ENCODE measurements at regions not wholly inside any gene's neighbourhood (a gene's known extent, or its start where the extent isn't known, plus 50 kb on each side); places are given as distances from the start of the nearest gene placed in this dataset.

DNA sequence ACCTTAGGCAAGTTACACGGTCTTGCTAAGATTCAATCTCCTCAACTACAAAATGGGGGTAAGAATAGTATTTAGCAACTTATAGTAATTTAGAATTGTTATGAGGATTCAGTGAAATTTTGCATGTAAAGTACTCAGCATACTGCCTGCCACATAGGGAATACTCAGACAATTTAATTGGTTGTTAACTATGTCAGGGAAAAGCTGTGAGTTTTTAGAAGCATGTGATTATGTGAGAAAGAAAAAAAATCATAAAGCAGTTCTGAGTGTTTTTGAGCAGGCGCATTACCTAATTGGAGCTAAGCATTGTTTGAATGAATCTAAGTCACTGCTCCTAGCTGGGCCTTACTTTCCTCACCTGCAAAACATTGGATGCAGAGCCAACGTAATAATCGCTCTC, 287.3 kb upstream of the MTNR1B start:
- DNase-seq: no peak
- peaks cover 1% of the 10 kb centered on the region for H3K4me1 Mint-ChIP-seq
- no peak overlapping the region for H3K27ac Mint-ChIP-seq
- no peaks in the 10 kb centered on the region for H3K36me3 Mint-ChIP-seq (ENCODE audit: low read depth)
- H3K9me3 Mint-ChIP-seq: peaks cover 6% of the 10 kb centered on the region
- H3K4me3 Mint-ChIP-seq: no peak overlapping the region
- ATAC-seq: no peak
- H3K27me3 Mint-ChIP-seq: no peaks in the 10 kb centered on the region

DNA sequence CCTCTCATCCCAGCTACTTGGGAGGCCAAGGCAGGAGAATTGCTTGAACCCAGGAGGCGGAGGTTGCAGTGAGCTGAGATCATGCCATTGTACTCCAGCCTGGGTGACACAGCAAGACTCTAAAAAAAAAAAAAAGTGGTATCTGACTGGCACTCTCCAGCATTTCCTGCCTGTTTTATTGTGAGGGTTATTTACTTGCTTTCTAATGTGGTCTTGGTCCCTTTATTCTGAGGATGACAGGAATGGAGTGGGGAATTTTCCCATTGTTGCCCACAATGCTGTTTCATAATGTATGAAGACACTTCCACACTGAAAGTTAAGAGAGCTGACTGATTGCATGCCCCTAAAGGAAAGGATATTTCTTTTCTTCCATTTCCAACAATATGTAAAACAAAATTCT, 286.5 kb upstream of the MTNR1B start:
- Mint-ChIP-seq H3K4me1 (peaks cover 1% of the 10 kb centered on the region), H3K36me3 (ENCODE audit: low read depth) (no peaks in the 10 kb centered on the region), H3K27ac (no peak overlapping the region), H3K9me3 (peaks cover 6% of the 10 kb centered on the region), H3K27me3 (no peaks in the 10 kb centered on the region), H3K4me3 (no peak overlapping the region)
- DNase-seq (no peak), ATAC-seq (no peak)

DNA sequence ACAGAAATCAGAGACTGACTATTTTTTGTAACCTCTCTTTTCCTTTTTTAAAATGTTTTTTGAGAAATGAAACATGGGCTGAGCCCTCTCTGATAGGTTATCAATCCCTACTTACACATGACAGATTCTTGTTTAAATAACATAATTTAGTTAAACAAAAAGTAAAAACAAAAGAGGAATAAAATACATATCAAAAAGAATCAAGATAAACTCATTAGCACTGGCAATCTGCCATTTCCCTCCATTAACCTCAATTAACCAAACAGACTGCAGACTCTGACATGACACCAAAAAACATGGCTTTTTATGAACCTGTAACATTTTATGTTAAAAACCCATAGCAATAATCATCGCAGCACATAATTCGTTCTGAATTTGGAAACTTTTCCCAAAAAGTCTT, 284.4 kb upstream of the MTNR1B start:
- DNase-seq: no peak
- no peak for ATAC-seq
- H3K36me3 Mint-ChIP-seq (ENCODE audit: low read depth): no peaks in the 10 kb centered on the region
- no peak overlapping the region for H3K27ac Mint-ChIP-seq
- peaks cover 3% of the 10 kb centered on the region for H3K9me3 Mint-ChIP-seq
- H3K4me1 Mint-ChIP-seq: peaks cover 1% of the 10 kb centered on the region
- no peak overlapping the region for H3K4me3 Mint-ChIP-seq
- no peaks in the 10 kb centered on the region for H3K27me3 Mint-ChIP-seq

DNA sequence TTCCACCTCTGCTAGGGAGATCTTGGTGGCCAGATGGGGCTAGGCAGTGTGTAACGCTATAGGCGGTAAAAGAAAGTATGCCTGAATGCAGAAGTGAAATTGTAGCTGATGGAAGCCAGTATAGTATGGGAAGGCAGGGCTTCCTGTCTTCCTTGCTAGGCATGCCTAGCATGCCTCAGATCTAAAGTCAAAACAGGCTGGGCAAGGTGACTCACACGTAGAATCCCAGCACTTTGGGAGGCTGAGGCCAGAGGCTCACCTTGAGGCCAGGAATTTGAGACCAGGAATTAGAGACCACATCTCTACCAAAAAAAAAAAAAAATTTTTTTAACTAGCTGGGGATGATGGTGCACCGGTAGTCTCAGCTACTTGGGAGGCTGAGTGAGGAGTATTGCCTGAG, 281.7 kb upstream of the MTNR1B start:
- H3K27ac Mint-ChIP-seq: no peak overlapping the region
- no peaks in the 10 kb centered on the region for H3K9me3 Mint-ChIP-seq
- DNase-seq (no peak), ATAC-seq (no peak)
- no peak overlapping the region for H3K4me3 Mint-ChIP-seq
- H3K36me3 Mint-ChIP-seq (ENCODE audit: low read depth): no peaks in the 10 kb centered on the region
- no peaks in the 10 kb centered on the region for H3K27me3 Mint-ChIP-seq
- no peaks in the 10 kb centered on the region for H3K4me1 Mint-ChIP-seq

DNA sequence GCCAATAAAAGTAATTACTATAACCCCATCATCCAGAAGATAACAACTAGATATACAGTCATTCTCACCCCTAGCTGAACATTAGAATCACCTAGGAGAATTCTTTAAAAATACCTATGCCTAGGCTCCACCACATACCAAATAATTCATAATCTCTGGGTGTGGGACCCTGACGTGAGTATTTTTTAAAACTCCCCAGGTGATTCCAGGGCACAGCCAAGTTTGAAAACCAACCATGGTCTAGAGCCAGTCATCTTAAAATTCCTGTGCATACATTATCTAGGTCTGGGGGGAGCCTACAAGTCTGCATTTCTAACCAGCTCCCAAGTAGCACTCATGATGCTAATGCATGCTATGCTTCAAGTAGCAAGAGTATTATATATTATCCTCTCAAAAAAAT, 281.0 kb upstream of the MTNR1B start:
- ATAC-seq: no peak
- H3K27me3 Mint-ChIP-seq: no peaks in the 10 kb centered on the region
- no peaks in the 10 kb centered on the region for H3K36me3 Mint-ChIP-seq (ENCODE audit: low read depth)
- DNase-seq: no peak
- no peaks in the 10 kb centered on the region for H3K4me1 Mint-ChIP-seq
- no peaks in the 10 kb centered on the region for H3K9me3 Mint-ChIP-seq
- no peak overlapping the region for H3K27ac Mint-ChIP-seq
- H3K4me3 Mint-ChIP-seq: no peak overlapping the region

DNA sequence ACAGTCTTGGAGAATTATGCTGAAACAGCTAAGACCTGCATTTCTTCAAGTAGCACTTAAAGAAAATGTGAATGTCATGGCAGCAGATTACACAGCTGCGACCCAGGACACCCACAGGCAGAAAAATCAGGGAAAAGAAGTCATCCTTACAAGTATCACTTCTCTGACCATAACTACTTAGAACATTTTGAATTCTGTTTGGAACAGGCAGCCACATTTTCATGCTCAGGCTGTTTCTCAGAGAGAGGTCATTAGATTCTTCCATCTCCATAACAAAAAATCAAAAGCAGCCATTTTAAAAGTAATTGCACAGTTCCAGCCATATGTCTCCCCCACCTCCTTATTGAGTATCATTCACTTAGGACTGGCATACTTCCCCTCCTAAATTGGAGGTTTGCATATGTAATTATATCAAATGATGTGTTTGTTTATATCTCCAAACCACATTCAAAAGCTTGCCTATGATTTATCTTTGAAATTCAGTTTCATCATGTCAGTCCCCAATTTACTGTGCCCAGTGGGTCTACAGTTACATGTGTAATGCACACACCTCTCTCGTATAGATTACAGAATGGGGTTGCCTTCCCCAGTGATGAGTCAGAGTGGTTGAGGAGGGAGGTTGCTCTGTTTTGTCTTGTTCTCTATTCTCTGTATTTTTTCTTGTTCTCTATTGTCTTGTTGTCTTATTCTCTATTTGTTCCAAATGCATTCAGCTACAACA, 276.5 kb upstream of the MTNR1B start:
- no peak overlapping the region for H3K27ac Mint-ChIP-seq
- DNase-seq: no peak
- no peaks in the 10 kb centered on the region for H3K4me1 Mint-ChIP-seq
- no peak for ATAC-seq
- H3K36me3 Mint-ChIP-seq (ENCODE audit: low read depth): no peaks in the 10 kb centered on the region
- H3K27me3 Mint-ChIP-seq: no peaks in the 10 kb centered on the region
- H3K4me3 Mint-ChIP-seq: no peak overlapping the region
- H3K9me3 Mint-ChIP-seq: no peaks in the 10 kb centered on the region

DNA sequence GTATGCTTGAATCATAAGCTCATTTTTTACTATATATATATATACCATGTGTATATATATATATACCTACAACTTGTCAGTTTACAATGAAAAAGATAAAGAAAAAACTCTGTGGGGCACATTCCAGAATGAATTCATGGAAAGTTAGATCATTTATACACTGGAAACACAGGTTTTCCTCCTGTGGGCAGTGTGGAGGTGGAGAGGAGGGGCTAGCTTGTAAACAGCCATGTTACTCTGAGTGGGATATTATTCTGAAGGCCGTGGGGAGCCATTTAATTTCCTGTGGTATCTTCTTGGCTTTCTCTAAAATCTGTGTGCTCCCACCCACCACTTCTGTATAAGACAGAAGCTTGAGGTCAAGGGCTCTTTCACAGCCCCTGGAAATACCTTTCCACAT, 273.4 kb upstream of the MTNR1B start:
- no peaks in the 10 kb centered on the region for H3K27me3 Mint-ChIP-seq
- H3K27ac Mint-ChIP-seq: no peak overlapping the region
- H3K4me3 Mint-ChIP-seq: no peak overlapping the region
- no peaks in the 10 kb centered on the region for H3K36me3 Mint-ChIP-seq (ENCODE audit: low read depth)
- H3K4me1 Mint-ChIP-seq: no peaks in the 10 kb centered on the region
- DNase-seq (no peak), ATAC-seq (no peak)
- no peaks in the 10 kb centered on the region for H3K9me3 Mint-ChIP-seq

DNA sequence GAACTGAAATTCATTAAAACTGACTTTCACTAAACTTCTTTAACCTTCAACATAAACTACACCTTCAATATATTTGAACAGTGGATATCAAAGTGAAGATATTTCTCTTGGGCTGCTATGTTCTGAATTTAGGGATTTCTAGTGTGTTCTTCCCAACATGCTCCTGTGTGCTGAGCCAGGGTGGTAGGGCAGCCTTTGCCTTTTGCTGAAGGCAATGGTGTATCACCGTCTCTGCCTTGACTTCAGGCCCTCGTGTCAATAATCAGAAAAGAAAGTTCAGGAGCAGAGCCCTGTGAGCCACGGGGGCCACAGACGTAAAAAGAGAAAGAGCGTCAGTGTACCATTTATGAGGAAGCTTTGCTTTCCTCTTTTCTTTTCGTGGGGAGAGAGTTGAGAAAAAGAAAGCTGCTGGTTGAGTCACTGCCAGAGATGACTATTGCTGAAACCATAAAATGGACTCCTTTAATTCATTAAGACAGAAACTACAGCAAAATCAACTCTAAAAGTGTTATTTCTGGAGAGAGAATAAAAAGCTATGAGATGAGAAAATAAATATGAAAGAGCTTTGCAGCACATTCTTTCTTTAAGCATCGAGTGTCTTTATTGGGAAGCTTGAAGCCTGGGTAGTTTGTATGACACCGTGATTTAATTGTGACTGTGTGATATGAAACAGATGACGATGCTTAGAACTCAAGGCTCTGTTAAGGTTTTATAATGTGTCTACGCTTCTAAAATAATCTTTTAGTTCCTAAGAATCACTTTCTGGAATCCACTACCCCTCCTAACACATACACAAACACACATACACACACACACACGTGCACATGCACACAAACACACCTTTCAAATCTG, 271.8 kb upstream of the MTNR1B start:
- Mint-ChIP-seq H3K27me3 (no peaks in the 10 kb centered on the region), H3K36me3 (ENCODE audit: low read depth) (no peaks in the 10 kb centered on the region), H3K4me1 (no peaks in the 10 kb centered on the region), H3K9me3 (no peaks in the 10 kb centered on the region), H3K27ac (no peak overlapping the region), H3K4me3 (no peak overlapping the region)
- ATAC-seq (no peak), DNase-seq (no peak)

DNA sequence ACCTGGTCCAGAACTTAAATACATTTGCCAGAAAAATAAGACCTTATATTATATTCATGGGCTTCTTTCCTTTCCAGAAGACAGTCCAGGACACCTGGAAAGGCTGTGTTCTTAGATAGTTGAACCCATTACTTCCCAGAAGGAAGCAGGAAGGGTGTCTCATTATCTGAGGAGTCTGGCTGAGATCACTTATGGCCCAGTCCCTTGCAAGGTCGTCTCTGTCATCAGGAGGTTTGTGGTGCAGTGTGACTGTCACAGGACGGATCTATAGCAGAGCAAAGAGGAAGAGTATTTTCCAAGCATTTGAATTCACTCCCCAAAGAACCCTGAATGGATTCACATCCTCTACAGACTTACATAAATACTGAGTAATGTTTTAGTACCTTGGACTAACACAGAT, 270.7 kb upstream of the MTNR1B start:
- Mint-ChIP-seq H3K4me3 (no peak overlapping the region), H3K4me1 (no peaks in the 10 kb centered on the region), H3K27me3 (no peaks in the 10 kb centered on the region), H3K9me3 (no peaks in the 10 kb centered on the region), H3K27ac (no peak overlapping the region), H3K36me3 (ENCODE audit: low read depth) (no peaks in the 10 kb centered on the region)
- no peak for ATAC-seq
- no peak for DNase-seq

DNA sequence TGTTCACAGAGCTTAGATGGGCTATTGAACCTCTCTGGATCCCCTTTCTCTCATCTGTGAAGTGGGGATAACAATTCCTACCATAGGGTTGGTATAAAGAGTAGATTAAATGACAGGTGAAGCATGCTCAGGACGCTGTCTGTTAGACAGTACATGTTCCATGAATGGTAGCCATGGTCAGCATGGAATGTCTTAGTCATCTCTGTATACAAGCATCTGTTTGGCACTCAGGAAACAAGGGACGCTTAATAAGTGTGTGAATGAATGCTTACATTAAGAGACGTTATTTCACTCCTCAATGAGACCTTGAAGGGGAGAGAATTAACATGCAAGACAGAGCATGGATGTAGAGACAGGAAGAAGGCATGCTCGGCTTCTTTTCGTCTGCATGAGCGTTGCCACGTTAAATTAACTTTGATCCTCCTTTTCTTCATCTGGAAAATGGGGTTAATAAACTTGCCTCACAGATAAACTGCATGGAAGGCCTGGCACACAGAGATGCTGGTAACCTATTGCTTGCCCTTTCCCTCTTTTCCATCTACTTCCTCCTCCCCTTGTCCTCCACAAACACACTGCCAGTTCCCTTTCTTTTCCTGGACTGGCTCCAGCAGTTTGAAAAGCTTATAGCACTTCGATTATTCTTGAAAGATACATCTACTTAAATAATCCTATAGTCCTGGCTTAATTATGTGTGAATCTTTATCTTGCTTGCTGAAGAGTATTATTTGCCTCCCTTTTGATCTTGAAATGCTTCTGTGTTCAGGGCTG, 267.2 kb upstream of the MTNR1B start:
- DNase-seq (no peak), ATAC-seq (no peak)
- Mint-ChIP-seq H3K36me3 (ENCODE audit: low read depth) (no peaks in the 10 kb centered on the region), H3K4me3 (no peak overlapping the region), H3K4me1 (no peaks in the 10 kb centered on the region), H3K9me3 (peaks cover 11% of the 10 kb centered on the region), H3K27ac (no peak overlapping the region), H3K27me3 (no peaks in the 10 kb centered on the region)

DNA sequence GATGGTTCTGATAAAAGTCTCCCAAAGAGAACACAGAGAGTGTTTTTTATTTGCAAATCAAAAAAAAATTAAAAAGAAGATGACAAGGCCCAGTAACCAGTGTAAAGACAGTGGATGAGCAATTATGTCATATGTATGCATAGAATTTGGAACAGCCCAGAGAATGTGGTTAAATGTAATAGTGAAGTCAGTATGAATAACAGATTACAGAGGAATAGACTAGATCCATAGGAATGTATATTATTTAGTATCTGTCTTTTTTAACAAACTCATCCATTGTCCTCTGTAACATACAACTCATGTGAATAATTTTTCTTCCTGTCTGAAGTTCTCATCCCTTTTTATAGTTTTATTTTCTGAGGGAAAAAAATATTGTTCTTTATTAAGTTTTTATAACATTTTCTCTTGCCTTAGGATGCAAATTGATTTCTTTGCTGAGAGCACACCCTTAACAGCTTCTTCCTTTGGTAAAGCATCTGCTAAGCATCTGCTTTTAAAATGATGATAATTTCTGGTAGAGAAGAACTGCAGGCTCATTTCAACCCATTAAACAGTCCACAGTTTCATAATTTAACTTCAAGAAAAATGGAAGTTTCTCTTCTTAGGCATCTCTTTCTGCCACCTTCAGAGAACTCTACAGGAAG, 266.5 kb upstream of the MTNR1B start:
- no peaks in the 10 kb centered on the region for H3K4me1 Mint-ChIP-seq
- no peaks in the 10 kb centered on the region for H3K27me3 Mint-ChIP-seq
- H3K9me3 Mint-ChIP-seq: peaks cover 11% of the 10 kb centered on the region
- no peaks in the 10 kb centered on the region for H3K36me3 Mint-ChIP-seq (ENCODE audit: low read depth)
- DNase-seq (no peak), ATAC-seq (no peak)
- H3K27ac Mint-ChIP-seq: no peak overlapping the region
- H3K4me3 Mint-ChIP-seq: no peak overlapping the region

DNA sequence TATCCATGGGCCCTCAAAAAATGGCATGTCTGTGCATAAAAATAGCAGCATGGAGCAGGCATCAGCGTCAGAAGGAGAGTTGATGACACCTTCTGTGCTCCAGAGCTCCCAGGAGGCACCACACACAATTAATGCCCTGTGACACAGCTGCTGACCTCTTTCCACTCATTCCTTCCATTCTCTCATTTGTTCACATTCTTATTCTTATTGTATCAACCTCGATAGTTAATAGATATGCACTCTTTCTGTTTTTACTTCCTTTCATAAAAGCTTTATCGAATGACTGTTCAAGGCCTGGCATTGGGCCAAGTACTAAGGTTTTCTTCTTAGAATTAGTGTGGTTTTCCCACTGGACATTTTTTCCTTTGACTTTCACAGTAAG, 266.0 kb upstream of the MTNR1B start:
- peaks cover 11% of the 10 kb centered on the region for H3K9me3 Mint-ChIP-seq
- no peaks in the 10 kb centered on the region for H3K4me1 Mint-ChIP-seq
- H3K27me3 Mint-ChIP-seq: no peaks in the 10 kb centered on the region
- ATAC-seq (no peak), DNase-seq (no peak)
- no peak overlapping the region for H3K4me3 Mint-ChIP-seq
- H3K36me3 Mint-ChIP-seq (ENCODE audit: low read depth): no peaks in the 10 kb centered on the region
- H3K27ac Mint-ChIP-seq: no peak overlapping the region

DNA sequence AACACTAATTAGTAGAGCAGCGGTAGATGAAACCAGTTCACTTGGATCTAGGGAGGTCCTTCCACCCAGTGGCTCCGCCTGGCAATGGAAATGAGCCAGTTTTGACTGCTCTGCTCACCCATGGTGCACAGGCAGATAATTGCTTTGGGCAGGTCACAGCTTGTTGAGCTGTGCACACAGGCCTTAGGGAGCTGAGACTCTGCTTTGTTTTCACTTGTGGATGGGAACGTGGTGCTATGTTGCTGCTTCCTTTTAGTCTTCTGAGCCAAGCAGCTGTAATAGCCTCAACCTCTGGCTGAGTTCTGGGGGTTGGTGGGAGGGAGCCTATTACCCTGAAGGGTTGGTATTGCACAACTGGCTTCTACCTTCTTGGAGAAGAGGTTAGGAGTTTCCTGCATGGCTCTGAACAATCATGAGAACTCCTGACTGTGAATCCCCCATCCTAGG, 262.3 kb upstream of the MTNR1B start:
- H3K4me1 Mint-ChIP-seq: no peaks in the 10 kb centered on the region
- no peak for ATAC-seq

DNA sequence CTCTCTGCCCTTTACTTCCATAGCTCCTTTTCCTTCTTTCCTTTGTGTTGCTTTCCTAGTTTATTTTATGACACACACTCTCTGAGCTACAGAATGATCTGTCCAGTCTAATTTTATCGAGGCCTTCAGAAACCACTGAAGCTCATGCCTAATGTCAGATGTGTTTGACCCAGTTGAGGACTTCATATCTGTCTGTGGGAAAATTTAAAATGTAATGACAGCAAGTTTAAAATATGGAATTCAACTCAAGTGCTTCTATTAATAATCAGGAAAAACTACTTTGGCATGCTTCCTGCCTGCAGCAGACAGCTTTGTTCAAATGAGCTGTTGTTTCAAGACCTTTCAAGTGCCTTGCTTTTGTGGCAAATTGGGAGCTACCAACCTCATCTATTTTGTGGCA, 261.8 kb upstream of the MTNR1B start:
- Mint-ChIP-seq H3K27ac (no peak overlapping the region), H3K4me1 (no peaks in the 10 kb centered on the region), H3K9me3 (peaks cover 11% of the 10 kb centered on the region), H3K4me3 (no peak overlapping the region), H3K36me3 (ENCODE audit: low read depth) (no peaks in the 10 kb centered on the region), H3K27me3 (no peaks in the 10 kb centered on the region)
- ATAC-seq (no peak), DNase-seq (no peak)

More for the DNA sequence above, 262.3 kb upstream of the MTNR1B start:
- Mint-ChIP-seq H3K36me3 (ENCODE audit: low read depth) (no peaks in the 10 kb centered on the region), H3K27ac (no peak overlapping the region), H3K27me3 (no peaks in the 10 kb centered on the region), H3K4me3 (no peak overlapping the region), H3K9me3 (peaks cover 11% of the 10 kb centered on the region)
- no peak for DNase-seq
